ENCODE measurements at regions not wholly inside any gene's neighbourhood (a gene's known extent, or its start where the extent isn't known, plus 50 kb on each side); places are given as distances from the start of the nearest gene placed in this dataset.

GRCh38 chr10:85047170-85047834 lies 718.9 kb downstream of the CCSER2 start:
- no peak overlapping the region for H3K4me2 ChIP-seq (ENCODE audit: extremely low read depth, insufficient read depth, low read length)
- H3K4me1 ChIP-seq (ENCODE audit: control insufficient read depth, extremely low read depth, insufficient read depth, low read length) = no peaks in the 10 kb centered on the region
- no peak overlapping the region for H3K9ac ChIP-seq (ENCODE audit: insufficient read depth, low read length)
- no peaks in the 10 kb centered on the region for H3K36me3 ChIP-seq (ENCODE audit: control insufficient read depth, insufficient read depth, low read length)
- H2AFZ ChIP-seq (ENCODE audit: low read length) = no peak overlapping the region
- no peak overlapping the region for H3K4me3 ChIP-seq (replicated peaks in 1 of 4; ENCODE audit: control extremely low read depth in 1 of 4, insufficient read depth in 1 of 4, low read depth in 3 of 4, low read length in 4 of 4)
- DNase-seq (ENCODE audit: low read depth in 2 of 2) = no peak
- TF ChIP-seq EZH2 (IDR thresholded peaks at IDR 0.05; ENCODE audit: low read length, missing control alignments) (no peak), CTCF (conservative IDR thresholded peaks at IDR 0.05 in 1 of 2, IDR thresholded peaks at IDR 0.05 in 1 of 2; ENCODE audit: low read depth in 1 of 2, low read length in 2 of 2) (no peak)
- H3K27me3 ChIP-seq (ENCODE audit: control insufficient read depth, insufficient read depth, low read length) = no peaks in the 10 kb centered on the region
- H4K20me1 ChIP-seq (ENCODE audit: control insufficient read depth, extremely low read depth, insufficient read depth, low read length) = no peaks in the 10 kb centered on the region
- H3K27ac ChIP-seq (ENCODE audit: insufficient read depth, low read length) = no peak overlapping the region
- no peaks in the 10 kb centered on the region for H3K9me3 ChIP-seq (ENCODE audit: control insufficient read depth, insufficient read depth, low read depth, low read length)
- H3K79me2 ChIP-seq (ENCODE audit: control insufficient read depth, insufficient read depth, low read length) = no peaks in the 10 kb centered on the region

- DNase-seq (ENCODE audit: low read depth in 2 of 2) = no peak
- TF ChIP-seq CTCF (conservative IDR thresholded peaks at IDR 0.05 in 1 of 2, IDR thresholded peaks at IDR 0.05 in 1 of 2; ENCODE audit: low read depth in 1 of 2, low read length in 2 of 2) (no peak), EZH2 (IDR thresholded peaks at IDR 0.05; ENCODE audit: low read length, missing control alignments) (no peak)
- H3K36me3 ChIP-seq (ENCODE audit: control insufficient read depth, insufficient read depth, low read length) = no peaks in the 10 kb centered on the region
- H3K4me1 ChIP-seq (ENCODE audit: control insufficient read depth, extremely low read depth, insufficient read depth, low read length) = no peaks in the 10 kb centered on the region
- H3K9ac ChIP-seq (ENCODE audit: insufficient read depth, low read length) = no peak overlapping the region
- H3K4me2 ChIP-seq (ENCODE audit: extremely low read depth, insufficient read depth, low read length) = no peak overlapping the region
- no peak overlapping the region for H3K4me3 ChIP-seq (replicated peaks in 1 of 4; ENCODE audit: control extremely low read depth in 1 of 4, insufficient read depth in 1 of 4, low read depth in 3 of 4, low read length in 4 of 4)
- H3K27ac ChIP-seq (ENCODE audit: insufficient read depth, low read length) = no peak overlapping the region
- no peak overlapping the region for H2AFZ ChIP-seq (ENCODE audit: low read length)
- H3K79me2 ChIP-seq (ENCODE audit: control insufficient read depth, insufficient read depth, low read length) = no peaks in the 10 kb centered on the region
- no peaks in the 10 kb centered on the region for H3K9me3 ChIP-seq (ENCODE audit: control insufficient read depth, insufficient read depth, low read depth, low read length)
- H4K20me1 ChIP-seq (ENCODE audit: control insufficient read depth, extremely low read depth, insufficient read depth, low read length) = no peaks in the 10 kb centered on the region
- no peaks in the 10 kb centered on the region for H3K27me3 ChIP-seq (ENCODE audit: control insufficient read depth, insufficient read depth, low read length)
Measured at GRCh38 chr10:85047979-85048378, 719.6 kb downstream of the CCSER2 start.

GRCh38 chr10:85048644-85049043 lies 720.3 kb downstream of the CCSER2 start:
- TF ChIP-seq EZH2 (IDR thresholded peaks at IDR 0.05; ENCODE audit: low read length, missing control alignments) = no peak
- no peak for TF ChIP-seq CTCF (conservative IDR thresholded peaks at IDR 0.05 in 1 of 2, IDR thresholded peaks at IDR 0.05 in 1 of 2; ENCODE audit: low read depth in 1 of 2, low read length in 2 of 2)
- Histone ChIP-seq H3K27me3 (ENCODE audit: control insufficient read depth, insufficient read depth, low read length) (no peaks in the 10 kb centered on the region), H3K79me2 (ENCODE audit: control insufficient read depth, insufficient read depth, low read length) (no peaks in the 10 kb centered on the region), H3K4me1 (ENCODE audit: control insufficient read depth, extremely low read depth, insufficient read depth, low read length) (no peaks in the 10 kb centered on the region), H3K9ac (ENCODE audit: insufficient read depth, low read length) (no peak overlapping the region), H3K4me2 (ENCODE audit: extremely low read depth, insufficient read depth, low read length) (no peak overlapping the region), H3K9me3 (ENCODE audit: control insufficient read depth, insufficient read depth, low read depth, low read length) (no peaks in the 10 kb centered on the region), H4K20me1 (ENCODE audit: control insufficient read depth, extremely low read depth, insufficient read depth, low read length) (no peaks in the 10 kb centered on the region), H2AFZ (ENCODE audit: low read length) (no peak overlapping the region), H3K4me3 (replicated peaks in 1 of 4; ENCODE audit: control extremely low read depth in 1 of 4, insufficient read depth in 1 of 4, low read depth in 3 of 4, low read length in 4 of 4) (no peak overlapping the region), H3K36me3 (ENCODE audit: control insufficient read depth, insufficient read depth, low read length) (no peaks in the 10 kb centered on the region), H3K27ac (ENCODE audit: insufficient read depth, low read length) (no peak overlapping the region)
- no peak for DNase-seq (ENCODE audit: low read depth in 2 of 2)

Measured in fibroblast of lung (primary cell).